ENCODE measurements at regions not wholly inside any gene's neighbourhood (a gene's known extent, or its start where the extent isn't known, plus 50 kb on each side); places are given as distances from the start of the nearest gene placed in this dataset.

DNA sequence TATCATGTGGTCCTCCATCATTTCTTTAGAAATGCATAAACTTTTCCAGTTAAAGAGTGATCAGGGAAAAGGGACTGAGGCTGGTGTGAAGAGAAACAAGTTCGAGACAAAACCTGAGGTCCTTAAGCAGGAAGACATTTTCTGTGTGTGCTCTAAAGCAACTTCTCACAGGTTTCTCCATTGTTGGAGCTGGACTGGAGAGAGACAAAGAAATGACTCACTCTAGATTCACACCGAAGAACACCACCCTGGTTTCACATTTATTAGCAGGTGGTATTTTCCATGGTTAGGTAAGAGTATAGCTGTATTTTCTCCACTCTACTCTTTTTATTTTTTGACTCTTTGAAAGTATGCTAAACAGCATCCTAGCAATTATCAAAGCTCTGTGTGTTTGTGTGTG lies 736.4 kb downstream of the KCNA4 start:
- TF ChIP-seq, protein P1, sequence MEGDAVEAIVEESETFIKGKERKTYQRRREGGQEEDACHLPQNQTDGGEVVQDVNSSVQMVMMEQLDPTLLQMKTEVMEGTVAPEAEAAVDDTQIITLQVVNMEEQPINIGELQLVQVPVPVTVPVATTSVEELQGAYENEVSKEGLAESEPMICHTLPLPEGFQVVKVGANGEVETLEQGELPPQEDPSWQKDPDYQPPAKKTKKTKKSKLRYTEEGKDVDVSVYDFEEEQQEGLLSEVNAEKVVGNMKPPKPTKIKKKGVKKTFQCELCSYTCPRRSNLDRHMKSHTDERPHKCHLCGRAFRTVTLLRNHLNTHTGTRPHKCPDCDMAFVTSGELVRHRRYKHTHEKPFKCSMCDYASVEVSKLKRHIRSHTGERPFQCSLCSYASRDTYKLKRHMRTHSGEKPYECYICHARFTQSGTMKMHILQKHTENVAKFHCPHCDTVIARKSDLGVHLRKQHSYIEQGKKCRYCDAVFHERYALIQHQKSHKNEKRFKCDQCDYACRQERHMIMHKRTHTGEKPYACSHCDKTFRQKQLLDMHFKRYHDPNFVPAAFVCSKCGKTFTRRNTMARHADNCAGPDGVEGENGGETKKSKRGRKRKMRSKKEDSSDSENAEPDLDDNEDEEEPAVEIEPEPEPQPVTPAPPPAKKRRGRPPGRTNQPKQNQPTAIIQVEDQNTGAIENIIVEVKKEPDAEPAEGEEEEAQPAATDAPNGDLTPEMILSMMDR (IDR thresholded peaks at IDR 0.05) = no peak
- TF ChIP-seq SIN3A (IDR thresholded peaks at IDR 0.05; ENCODE audit: borderline replicate concordance, insufficient read depth, low read depth, low read length) (no peak), POLR2AphosphoS5 (IDR thresholded peaks at IDR 0.05; ENCODE audit: low read depth, low read length) (no peak)
